Right lobe of liver (tissue), 6 donors: ENCODE measurements at regions not wholly inside any gene's neighbourhood (a gene's known extent, or its start where the extent isn't known, plus 50 kb on each side); places are given as distances from the start of the nearest gene placed in this dataset.

Experiments used
- ATAC-seq, 4 donors: fragments of 200-7000 bp; cut with Tn5 transposase; one replicate each; pipeline ENCODE4 v1.9.1; 2020; ENCODE audit warnings: mild to moderate bottlenecking in 4 of 4, moderate library complexity in 4 of 4
- DNase-seq, 3 donors: peaks; one replicate each; pipeline ENCODE4 v3.0.0-alpha.2; 2020
- H3K27ac ChIP-seq, 3 donors: fragments of 200-600 bp; one replicate each; pipeline ENCODE4 v1.8.0; 2022
- H3K27me3 ChIP-seq, 2 donors: fragments of 200-600 bp; one replicate each; pipeline ENCODE4 v1.8.0; 2022
- H3K36me3 ChIP-seq, 4 donors: fragments of 200-600 bp; sonication (generic) in 1 of 4; one replicate each; pipeline versions ENCODE4 v1.5.1 to v1.8.0; 2017 to 2022; ENCODE audit warnings: control low read depth in 1 of 4
- H3K4me1 ChIP-seq, 4 donors: fragments of 200-600 bp; sonication (generic) in 1 of 4; one replicate each; pipeline versions ENCODE4 v1.5.1 to v1.8.0; 2017 to 2022; ENCODE audit warnings: control low read depth in 1 of 4
- H3K4me3 ChIP-seq, 3 donors: fragments of 200-600 bp; one replicate each; pipeline ENCODE4 v1.8.0; 2022
- H3K9me3 ChIP-seq, 4 donors: fragments of 200-600 bp; sonication (generic) in 1 of 4; one replicate each; pipeline versions ENCODE4 v1.5.1 to v1.8.0; 2017 to 2022; ENCODE audit warnings: control low read depth in 1 of 4
- CTCF ChIP-seq, 4 donors: fragments of 200-600 bp in 3 of 4; fragments of 450-650 bp in 1 of 4; IDR thresholded peaks; one replicate each; pipeline versions ENCODE4 v1.5.1 to v1.8.0; 2016 to 2022; ENCODE audit warnings: antibody characterized with exemption in 4 of 4, mild to moderate bottlenecking in 2 of 4
- POLR2A ChIP-seq: fragments of 450-650 bp; IDR thresholded peaks from one replicate; pipeline ENCODE4 v1.6.1; 2017; ENCODE audit warnings: antibody characterized with exemption, mild to moderate bottlenecking
- WGBS: methylation state at CpG from one replicate; pipeline ENCODE4 v1.1.6; 2018; ENCODE audit warnings: low coverage, low lambda C conversion rate; ENCODE audit not compliant: insufficient coverage; ENCODE audit errors: missing lambda C conversion rate; 5-methylcytosine and 5-hydroxymethylcytosine counted together
- intact Hi-C, 2 donors: fragments of 100-400 bp; cut with DNase I; formaldehyde crosslinking; loops; one replicate each; pipeline versions ENCODE4 v1.11.2 to v1.14.1; 2022
- donor health status: DM: no; HTN: yes; CAD: no.
- donor health status: DM: no; HTN: no; CAD: no.
- donor health status: DM: no; HTN: no; CAD: no.
- donor health status: DM: no; HTN: yes; CAD: no.
- donor health status: DM: no; HTN: yes; CAD: no.

GRCh38 chr5:117813850-117814249 lies 1174.5 kb downstream of the DTWD2 start:
- Histone ChIP-seq H3K27ac (no peak overlapping the region), H3K4me1 (no peaks in the 10 kb centered on the region), H3K36me3 (no peaks in the 10 kb centered on the region), H3K9me3 (no peaks in the 10 kb centered on the region), H3K4me3 (no peak overlapping the region), H3K27me3 (no peaks in the 10 kb centered on the region)
- DNase-seq (no peak), ATAC-seq (no peak)
- intact Hi-C loops, result no loop called here
- 61% methylated on average over 2 of the region's 2 CpGs for WGBS
- TF ChIP-seq POLR2A, result no peak
- no peak for TF ChIP-seq CTCF (IDR thresholded peaks at IDR 0.05)

GRCh38 chr5:117812861-117813260 lies 1175.5 kb downstream of the DTWD2 start:
- ATAC-seq, result no peak
- Histone ChIP-seq H3K27ac (no peak overlapping the region), H3K9me3 (no peaks in the 10 kb centered on the region), H3K4me3 (no peak overlapping the region), H3K36me3 (no peaks in the 10 kb centered on the region), H3K4me1 (no peaks in the 10 kb centered on the region), H3K27me3 (no peaks in the 10 kb centered on the region)
- TF ChIP-seq POLR2A (no peak), CTCF (IDR thresholded peaks at IDR 0.05) (no peak)
- 62% methylated on average over 1 of the region's 1 CpG for WGBS
- intact Hi-C loops, result no loop called here
- DNase-seq, result no peak

- DNase-seq (no peak), ATAC-seq (no peak)
- H3K9me3 ChIP-seq, result no peaks in the 10 kb centered on the region
- H3K4me3 ChIP-seq, result no peak overlapping the region
- no peaks in the 10 kb centered on the region for H3K4me1 ChIP-seq
- TF ChIP-seq CTCF (IDR thresholded peaks at IDR 0.05) (no peak), POLR2A (no peak)
- no peaks in the 10 kb centered on the region for H3K36me3 ChIP-seq
- intact Hi-C loops, result no loop called here
- no peaks in the 10 kb centered on the region for H3K27me3 ChIP-seq
- no peak overlapping the region for H3K27ac ChIP-seq
- 29% methylated on average over 4 of the region's 4 CpGs for WGBS
Measured at GRCh38 chr5:117809251-117809650, 1179.1 kb downstream of the DTWD2 start.

GRCh38 chr5:117805058-117805457 lies 1183.3 kb downstream of the DTWD2 start:
- 20% methylated on average over 1 of the region's 1 CpG for WGBS
- no peaks in the 10 kb centered on the region for H3K27me3 ChIP-seq
- no peak for DNase-seq
- no peaks in the 10 kb centered on the region for H3K4me1 ChIP-seq
- no peak for TF ChIP-seq CTCF (IDR thresholded peaks at IDR 0.05)
- no peak for TF ChIP-seq POLR2A
- ATAC-seq, result no peak
- H3K4me3 ChIP-seq, result no peak overlapping the region
- no peak overlapping the region for H3K27ac ChIP-seq
- no peaks in the 10 kb centered on the region for H3K9me3 ChIP-seq
- intact Hi-C loops, result no loop called here
- no peaks in the 10 kb centered on the region for H3K36me3 ChIP-seq

- no peak for DNase-seq
- Histone ChIP-seq H3K9me3 (no peaks in the 10 kb centered on the region), H3K36me3 (no peaks in the 10 kb centered on the region), H3K27ac (no peak overlapping the region), H3K27me3 (no peaks in the 10 kb centered on the region), H3K4me1 (no peaks in the 10 kb centered on the region), H3K4me3 (no peak overlapping the region)
- no peak for ATAC-seq
- WGBS, result 64% methylated on average over 3 of the region's 3 CpGs
- intact Hi-C loops, result no loop called here
- no peak for TF ChIP-seq POLR2A
- TF ChIP-seq CTCF (IDR thresholded peaks at IDR 0.05), result no peak
Measured at GRCh38 chr5:117803533-117803932, 1184.8 kb downstream of the DTWD2 start.
